ENCODE measurements at regions not wholly inside any gene's neighbourhood (a gene's known extent, or its start where the extent isn't known, plus 50 kb on each side); places are given as distances from the start of the nearest gene placed in this dataset.
A peak's percentile ranks its signal among the peaks of the same experiment; 100 is the strongest.

DNA sequence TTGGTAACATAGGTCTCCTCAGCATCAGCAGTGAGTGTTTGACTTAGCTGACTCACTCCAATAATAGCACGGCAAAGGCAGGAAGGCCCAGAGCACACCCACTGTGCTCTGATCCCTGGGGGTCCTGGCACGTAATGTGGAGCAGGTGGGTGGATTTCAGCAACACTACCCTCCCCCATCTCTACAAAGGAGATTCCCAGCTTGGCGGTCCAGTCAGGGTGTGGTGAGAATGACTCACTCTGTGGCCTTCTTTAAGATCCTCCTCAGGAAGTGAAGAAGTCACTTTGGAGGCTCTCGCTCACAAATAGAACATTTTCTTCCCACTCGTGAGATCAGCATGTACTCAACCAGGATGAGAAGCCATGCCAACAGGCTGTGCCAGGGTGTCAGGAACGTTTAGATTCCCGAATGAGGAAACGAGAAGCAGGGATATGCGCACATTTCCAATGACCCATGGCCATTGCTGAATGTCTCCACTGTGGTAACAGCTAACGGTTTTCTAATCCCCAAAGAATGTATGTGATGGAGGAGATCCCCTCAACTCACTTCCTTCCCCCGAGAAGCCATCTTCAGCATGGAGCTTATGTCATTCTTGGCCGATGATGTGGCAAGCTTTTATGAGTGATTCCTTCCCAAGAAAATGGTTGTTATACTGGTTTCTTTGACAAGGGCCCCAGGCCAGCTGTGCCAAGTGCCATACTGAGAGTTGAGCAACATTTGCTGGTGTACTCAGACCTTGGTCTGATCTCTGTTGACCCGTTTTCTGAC, 365.2 kb downstream of the C16orf95 start:
- peak overlapping the region; percentile 18 for H2AFZ ChIP-seq (ENCODE audit: low read depth, low read length)
- H4K8ac ChIP-seq (ENCODE audit: low read length): no peak overlapping the region
- peaks cover 27% of the 10 kb centered on the region for H3K4me1 ChIP-seq (ENCODE audit: control insufficient read depth, insufficient read depth, low read depth, low read length)
- no peak overlapping the region for H3K14ac ChIP-seq (ENCODE audit: low read length in 2 of 2)
- peak overlapping the region; percentile 57 to 61 for H3K4ac ChIP-seq (ENCODE audit: low read depth in 1 of 2, low read length in 2 of 2)
- peak; percentile 96 for DNase-seq
- no peaks in the 10 kb centered on the region for H3K36me3 ChIP-seq (ENCODE audit: control insufficient read depth in 1 of 2, insufficient read depth in 2 of 2, low read depth in 1 of 2, low read length in 2 of 2)
- H3K27me3 ChIP-seq (ENCODE audit: control insufficient read depth in 1 of 2, insufficient read depth in 1 of 2, low read length in 2 of 2): peaks cover 0 to 15% of the 10 kb centered on the region in 2 experiments
- H2BK120ac ChIP-seq (ENCODE audit: low read depth, low read length): peak overlapping the region; percentile 11
- H3K4me3 ChIP-seq (ENCODE audit: insufficient read depth in 1 of 2, low read depth in 1 of 2, low read length in 2 of 2): no peak overlapping the region
- H3K9ac ChIP-seq (ENCODE audit: low read length): peak overlapping the region; percentile 9
- H3K79me1 ChIP-seq (replicated peaks; ENCODE audit: low read length, poor library complexity, severe bottlenecking): no peaks in the 10 kb centered on the region
- H3K9me3 ChIP-seq (ENCODE audit: control insufficient read depth, low read length): peaks cover 5% of the 10 kb centered on the region
- peak overlapping the region; percentile 68 to 77 for H2BK12ac ChIP-seq (ENCODE audit: low read length in 2 of 2)
- H2BK15ac ChIP-seq (ENCODE audit: low read depth, poor library complexity, severe bottlenecking): no peak overlapping the region
- no peak overlapping the region for H3K4me2 ChIP-seq (ENCODE audit: low read length, poor library complexity, severe bottlenecking)
- peak overlapping the region; percentile 91 for H3K27ac ChIP-seq (ENCODE audit: low read length, poor library complexity, severe bottlenecking)
- H3K18ac ChIP-seq (ENCODE audit: low read depth in 1 of 2, low read length in 2 of 2): peak overlapping the region; percentile 40 to 50
- peak overlapping the region; percentile 79 for H2BK5ac ChIP-seq (ENCODE audit: low read depth, low read length, poor library complexity, severe bottlenecking)
- peak overlapping the region; percentile 46 for H4K91ac ChIP-seq (ENCODE audit: low read length)
- WGBS: under 1% methylated on average over 10 of the region's 13 CpGs
- H3K23ac ChIP-seq (ENCODE audit: low read length in 2 of 2): no peak overlapping the region
- H2AK5ac ChIP-seq (ENCODE audit: low read length, severe bottlenecking): no peak overlapping the region

DNA sequence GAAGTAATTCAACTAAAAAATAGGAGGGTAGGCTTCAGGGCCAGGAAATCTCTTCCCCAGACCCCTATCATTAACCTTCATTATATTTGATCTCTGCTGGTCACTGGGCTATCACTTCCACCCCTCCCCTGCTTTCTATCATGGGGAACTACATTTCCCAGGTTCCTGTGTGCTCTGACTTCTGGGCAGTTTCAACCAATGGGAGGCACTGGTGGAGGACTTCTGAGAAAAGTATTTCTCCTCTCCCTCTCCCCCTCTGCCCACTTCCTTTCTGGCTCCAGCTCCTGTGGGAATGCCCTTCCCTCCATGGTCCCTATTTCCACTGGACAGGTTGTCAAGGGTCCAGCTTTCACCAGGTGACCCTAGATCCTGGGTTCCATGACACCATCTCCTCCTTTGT, 364.4 kb downstream of the C16orf95 start:
- H3K36me3 ChIP-seq (ENCODE audit: control insufficient read depth in 1 of 2, insufficient read depth in 2 of 2, low read depth in 1 of 2, low read length in 2 of 2): no peaks in the 10 kb centered on the region
- no peak overlapping the region for H3K4ac ChIP-seq (ENCODE audit: low read depth in 1 of 2, low read length in 2 of 2)
- no peak overlapping the region for H3K4me2 ChIP-seq (ENCODE audit: low read length, poor library complexity, severe bottlenecking)
- peaks cover 20% of the 10 kb centered on the region for H3K4me1 ChIP-seq (ENCODE audit: control insufficient read depth, insufficient read depth, low read depth, low read length)
- H4K8ac ChIP-seq (ENCODE audit: low read length): no peak overlapping the region
- H2BK120ac ChIP-seq (ENCODE audit: low read depth, low read length): no peak overlapping the region
- H3K9ac ChIP-seq (ENCODE audit: low read length): peak overlapping the region; percentile 9
- H3K4me3 ChIP-seq (ENCODE audit: insufficient read depth in 1 of 2, low read depth in 1 of 2, low read length in 2 of 2): no peak overlapping the region
- DNase-seq: peak; percentile 32
- peak overlapping the region; percentile 29 for H2AK5ac ChIP-seq (ENCODE audit: low read length, severe bottlenecking)
- H3K14ac ChIP-seq (ENCODE audit: low read length in 2 of 2): no peak overlapping the region
- H3K27ac ChIP-seq (ENCODE audit: low read length, poor library complexity, severe bottlenecking): peak overlapping the region; percentile 91
- H3K9me3 ChIP-seq (ENCODE audit: control insufficient read depth, low read length): peaks cover 5% of the 10 kb centered on the region
- no peak overlapping the region for H2AFZ ChIP-seq (ENCODE audit: low read depth, low read length)
- peaks cover 0 to 22% of the 10 kb centered on the region in 2 experiments for H3K27me3 ChIP-seq (ENCODE audit: control insufficient read depth in 1 of 2, insufficient read depth in 1 of 2, low read length in 2 of 2)
- H2BK15ac ChIP-seq (ENCODE audit: low read depth, poor library complexity, severe bottlenecking): peak overlapping the region; percentile 9
- peak overlapping the region; percentile 54 for H4K91ac ChIP-seq (ENCODE audit: low read length)
- H2BK5ac ChIP-seq (ENCODE audit: low read depth, low read length, poor library complexity, severe bottlenecking): no peak overlapping the region
- peak overlapping the region; percentile 37 to 40 for H3K18ac ChIP-seq (ENCODE audit: low read depth in 1 of 2, low read length in 2 of 2)
- peak overlapping the region; percentile 56 to 85 for H2BK12ac ChIP-seq (ENCODE audit: low read length in 2 of 2)
- H3K23ac ChIP-seq (ENCODE audit: low read length in 2 of 2): no peak overlapping the region
- H3K79me1 ChIP-seq (replicated peaks; ENCODE audit: low read length, poor library complexity, severe bottlenecking): no peaks in the 10 kb centered on the region

DNA sequence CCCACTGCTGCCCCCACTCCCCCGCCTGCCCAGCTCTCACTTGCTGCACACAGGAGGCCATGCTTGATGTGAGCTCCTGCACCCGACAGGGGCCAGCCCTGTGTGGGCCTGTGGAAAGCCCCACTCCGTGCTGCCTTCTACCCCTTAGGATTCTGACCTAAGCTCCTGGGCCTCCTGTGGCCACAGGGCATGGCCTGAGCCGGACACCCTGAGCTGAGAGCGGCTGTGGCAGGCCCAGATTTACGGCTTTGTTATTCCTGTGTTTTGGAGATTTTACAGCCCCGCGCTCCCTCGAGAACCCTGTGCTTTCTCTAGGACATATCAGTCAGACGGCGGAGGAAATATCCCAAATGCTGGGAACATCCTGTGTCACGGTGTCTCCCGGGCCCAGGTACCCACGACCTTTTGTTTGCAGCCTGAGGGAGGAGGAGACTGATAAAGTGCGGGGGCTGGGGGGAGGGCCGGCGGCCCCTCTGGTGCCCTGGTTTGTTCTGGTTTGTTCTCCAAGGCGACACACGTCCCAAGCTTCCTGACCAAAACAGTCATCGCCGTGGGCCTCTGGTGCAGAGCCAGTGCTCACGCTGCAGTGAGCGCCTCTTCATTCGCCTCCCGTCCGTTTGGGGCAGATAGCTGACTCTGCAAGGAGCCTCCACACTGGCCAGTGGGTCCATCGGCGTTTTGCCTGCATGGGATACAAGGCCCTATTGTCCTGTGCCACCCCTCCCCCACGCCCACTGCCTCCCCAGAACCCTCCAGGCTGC, 363.4 kb downstream of the C16orf95 start:
- Histone ChIP-seq H3K79me1 (replicated peaks; ENCODE audit: low read length, poor library complexity, severe bottlenecking) (no peaks in the 10 kb centered on the region), H2BK5ac (ENCODE audit: low read depth, low read length, poor library complexity, severe bottlenecking) (no peak overlapping the region), H3K9me3 (ENCODE audit: control insufficient read depth, low read length) (peaks cover 5% of the 10 kb centered on the region), H3K36me3 (ENCODE audit: control insufficient read depth in 1 of 2, insufficient read depth in 2 of 2, low read depth in 1 of 2, low read length in 2 of 2) (no peaks in the 10 kb centered on the region), H3K4me1 (ENCODE audit: control insufficient read depth, insufficient read depth, low read depth, low read length) (peaks cover 25% of the 10 kb centered on the region), H2BK120ac (ENCODE audit: low read depth, low read length) (peak overlapping the region; percentile 35), H4K8ac (ENCODE audit: low read length) (peak overlapping the region; percentile 92), H2BK12ac (ENCODE audit: low read length in 2 of 2) (peak overlapping the region; percentile 70 to 93), H3K4ac (ENCODE audit: low read depth in 1 of 2, low read length in 2 of 2) (no peak overlapping the region), H3K27me3 (ENCODE audit: control insufficient read depth in 1 of 2, insufficient read depth in 1 of 2, low read length in 2 of 2) (peaks cover 0 to 33% of the 10 kb centered on the region in 2 experiments), H3K18ac (ENCODE audit: low read depth in 1 of 2, low read length in 2 of 2) (peak overlapping the region; percentile 68), H2AK5ac (ENCODE audit: low read length, severe bottlenecking) (peak overlapping the region; percentile 2), H3K4me3 (ENCODE audit: insufficient read depth in 1 of 2, low read depth in 1 of 2, low read length in 2 of 2) (no peak overlapping the region), H2AFZ (ENCODE audit: low read depth, low read length) (peak overlapping the region; percentile 30), H4K91ac (ENCODE audit: low read length) (peak overlapping the region; percentile 77), H3K9ac (ENCODE audit: low read length) (no peak overlapping the region), H3K27ac (ENCODE audit: low read length, poor library complexity, severe bottlenecking) (peak overlapping the region; percentile 2), H3K14ac (ENCODE audit: low read length in 2 of 2) (peak overlapping the region in 1 of 2 experiments; percentile 13), H2BK15ac (ENCODE audit: low read depth, poor library complexity, severe bottlenecking) (peak overlapping the region; percentile 67), H3K23ac (ENCODE audit: low read length in 2 of 2) (no peak overlapping the region), H3K4me2 (ENCODE audit: low read length, poor library complexity, severe bottlenecking) (no peak overlapping the region)
- peak; percentile 35 for DNase-seq
- WGBS: 24% methylated on average over 26 of the region's 29 CpGs

Data from mesenchymal stem cell (in vitro differentiated cells and primary cell).